Panc1 (cell line): ENCODE measurements at regions not wholly inside any gene's neighbourhood (a gene's known extent, or its start where the extent isn't known, plus 50 kb on each side); places are given as distances from the start of the nearest gene placed in this dataset.

Experiments
- ATAC-seq: fragments of 200-7000 bp; cut with Tn5 transposase; 2 replicates; pipeline ENCODE4 v1.9.1; 2020; ENCODE audit warnings: mild to moderate bottlenecking, moderate library complexity
- BruUV-seq: library from RNA; stranded (reverse); fragments of 400-500 nt; replicated peaks from 2 replicates; lab custom pipeline; 2021; lab: Mats Ljungman, UMichigan
- CTCF ChIA-PET: fragments of 300-600 bp; sonication (Branson Sonifier 250); formaldehyde crosslinking; loops from one replicate; lab custom pipeline; 2022; ENCODE audit warnings: antibody characterized with exemption; lab: Charles Lee
- POLR2A ChIA-PET: fragments of 300-600 bp; sonication (Branson Sonifier 250); formaldehyde crosslinking; loops from one replicate; lab custom pipeline; 2022; ENCODE audit warnings: antibody characterized with exemption; lab: Charles Lee
- DNase-seq: peaks from one replicate; pipeline ENCODE4 v3.0.0-alpha.2; 2010; ENCODE audit warnings: low read depth, low spot score
- H3K27ac ChIP-seq: 2 replicates; pipeline ENCODE4 v1.5.1; 2011; ENCODE audit warnings: mild to moderate bottlenecking, low read length, inconsistent platforms
- H3K27me3 ChIP-seq: fragments of 200-500 bp; sonication (Bioruptor generic); 2 replicates; pipeline ENCODE4 v1.6.0; 2014; ENCODE audit warnings: low read length, inconsistent platforms; ENCODE audit not compliant: control insufficient read depth, insufficient read depth
- H3K36me3 ChIP-seq: fragments of 200-500 bp; sonication (Bioruptor generic); 2 replicates; pipeline ENCODE4 v1.5.1; 2014; ENCODE audit warnings: inconsistent platforms, mild to moderate bottlenecking, low read length, moderate library complexity; ENCODE audit not compliant: control insufficient read depth, insufficient read depth
- H3K4me1 ChIP-seq: 2 replicates; pipeline ENCODE4 v1.5.1; 2011; ENCODE audit warnings: inconsistent platforms, mild to moderate bottlenecking, low read length, moderate library complexity; ENCODE audit not compliant: control insufficient read depth, insufficient read depth
- H3K4me3 ChIP-seq, 2 experiments: 2 replicates each; pipeline ENCODE4 v1.5.1; 2011 to 2012; ENCODE audit warnings: low read depth in 2 of 2, low read length in 2 of 2, mild to moderate bottlenecking in 2 of 2, inconsistent platforms in 1 of 2, moderate library complexity in 1 of 2
- H3K9me3 ChIP-seq: fragments of 200-500 bp; sonication (Bioruptor generic); 2 replicates; pipeline ENCODE4 v1.5.1; 2014; ENCODE audit warnings: low read depth, mild to moderate bottlenecking, inconsistent platforms, low read length, moderate library complexity; ENCODE audit not compliant: control insufficient read depth, insufficient read depth
- CTCF ChIP-seq: fragments of 450-650 bp; IDR thresholded peaks from 2 replicates; pipeline ENCODE4 v1.5.1; 2017; ENCODE audit warnings: mild to moderate bottlenecking
- POLR2AphosphoS5 ChIP-seq: IDR thresholded peaks from 2 replicates; pipeline ENCODE4 v1.6.1; 2012; ENCODE audit warnings: mild to moderate bottlenecking, low read depth, low read length, moderate library complexity
- REST ChIP-seq, 2 experiments: IDR thresholded peaks; 2 replicates each; pipeline ENCODE4 v1.6.1; 2011 to 2012; ENCODE audit warnings: low read depth in 2 of 2, control low read depth in 1 of 2, low read length in 1 of 2, mild to moderate bottlenecking in 1 of 2, moderate library complexity in 1 of 2; ENCODE audit not compliant: insufficient read depth in 1 of 2
- SIN3A ChIP-seq: IDR thresholded peaks from 2 replicates; pipeline ENCODE4 v1.6.1; 2012; ENCODE audit warnings: low read depth, mild to moderate bottlenecking, low read length, moderate library complexity, borderline replicate concordance; ENCODE audit not compliant: insufficient read depth
- TCF7L2 ChIP-seq: IDR thresholded peaks from 2 replicates; pipeline ENCODE4 v1.6.1; 2011; ENCODE audit warnings: mild to moderate bottlenecking, low read depth, low read length, inconsistent platforms
- in situ Hi-C: cut with HindIII; loops from 2 replicates; pipeline ENCODE4 v1.10.0; 2016; ENCODE audit warnings: low sequenced_read_pairs, low pct_unique_long_range_greater_than_20kb
- intact Hi-C: fragments of 100-400 bp; cut with micrococcal nuclease; formaldehyde crosslinking; loops from one replicate; pipeline ENCODE4 v1.10.0; 2022; ENCODE audit not compliant: unreplicated experiment

DNA sequence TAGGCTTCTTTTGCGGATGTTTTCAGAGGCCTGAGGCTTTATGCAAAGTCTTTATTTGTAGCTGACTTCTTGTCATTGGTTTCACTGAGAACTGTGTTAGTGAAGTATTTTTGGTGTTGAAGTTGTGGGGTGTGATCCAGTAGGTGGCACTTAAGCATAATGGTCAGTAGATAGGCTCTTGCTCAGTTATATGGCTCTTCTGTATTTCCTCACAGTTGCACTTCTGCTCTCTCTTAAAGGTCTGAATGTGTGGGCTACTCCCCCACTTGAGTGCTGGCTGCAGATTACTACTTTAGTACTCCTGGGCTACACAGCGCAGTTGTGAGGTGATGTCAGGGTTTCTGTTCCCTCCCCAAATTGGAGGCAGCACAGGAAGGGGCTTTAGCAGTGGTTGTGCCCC lies 133.8 kb upstream of the SCN7A start:
- Histone ChIP-seq H3K36me3 (no peaks in the 10 kb centered on the region), H3K27me3 (no peaks in the 10 kb centered on the region), H3K4me3 (no peak overlapping the region), H3K9me3 (no peaks in the 10 kb centered on the region), H3K4me1 (no peaks in the 10 kb centered on the region), H3K27ac (no peak overlapping the region)
- no TSS peak for BruUV-seq
- in situ Hi-C loops = no loop called here
- TF ChIP-seq TCF7L2 (no peak), CTCF (no peak), POLR2AphosphoS5 (no peak), REST (IDR thresholded peaks at IDR 0.05; ENCODE audit: insufficient read depth in 1 of 2, low read depth in 2 of 2, low read length in 1 of 2) (no peak), SIN3A (no peak)
- ChIA-PET CTCF (no interaction called here), POLR2A (no interaction called here)
- DNase-seq (no peak), ATAC-seq (no peak)
- intact Hi-C loops = no loop called here

- H3K4me1 ChIP-seq = no peaks in the 10 kb centered on the region
- H3K4me3 ChIP-seq = no peak overlapping the region
- no peak overlapping the region for H3K27ac ChIP-seq
- in situ Hi-C loops (no loop called here), intact Hi-C loops (no loop called here)
- POLR2A ChIA-PET = no interaction called here
- no peaks in the 10 kb centered on the region for H3K27me3 ChIP-seq
- CTCF ChIA-PET = interaction anchor here (0.6 kb wide), 1 partner anchor 1205 kb away, joined by 3 read pairs; no protein-coding TSS in a partner anchor
- no peak for DNase-seq
- no TSS peak for BruUV-seq
- H3K36me3 ChIP-seq = no peaks in the 10 kb centered on the region
- ATAC-seq = no peak
- TF ChIP-seq SIN3A (no peak), CTCF (no peak), TCF7L2 (no peak), REST (IDR thresholded peaks at IDR 0.05; ENCODE audit: insufficient read depth in 1 of 2, low read depth in 2 of 2, low read length in 1 of 2) (no peak), POLR2AphosphoS5 (no peak)
- H3K9me3 ChIP-seq = no peaks in the 10 kb centered on the region
These were observed 131.6 kb upstream of the SCN7A start for GRCh38 chr2:166625670-166626069.
